ENCODE measurements at regions not wholly inside any gene's neighbourhood (a gene's known extent, or its start where the extent isn't known, plus 50 kb on each side); places are given as distances from the start of the nearest gene placed in this dataset.

- Histone ChIP-seq H3K4me1 (replicated peaks in 1 of 2) (no peaks in the 10 kb centered on the region), H3K9me3 (replicated peaks in 1 of 3) (no peaks in the 10 kb centered on the region), H3K4me3 (no peak overlapping the region), H3K36me3 (replicated peaks in 1 of 2) (no peaks in the 10 kb centered on the region), H3K27me3 (no peaks in the 10 kb centered on the region), H3K27ac (no peak overlapping the region)
- TF ChIP-seq POLR2A (IDR thresholded peaks at IDR 0.05) = no peak
- DNase-seq = no peak
- intact Hi-C loops (cut with DNase I) = no loop called here
- WGBS, 4 donors = 81 to 86% (median 83%) methylated on average over 13 of the region's 13 CpGs
Observed at GRCh38 chr20:53718142-53719021, 124.7 kb upstream of the ZNF217 start.

GRCh38 chr20:53716395-53716794, 122.8 kb upstream of the ZNF217 start:
- TF ChIP-seq POLR2A (IDR thresholded peaks at IDR 0.05) (no peak), CTCF (IDR thresholded peaks at IDR 0.05) (no peak)
- Histone ChIP-seq H3K36me3 (replicated peaks in 1 of 2) (no peaks in the 10 kb centered on the region), H3K27ac (no peak overlapping the region), H3K4me3 (no peak overlapping the region), H3K27me3 (no peaks in the 10 kb centered on the region), H3K9me3 (replicated peaks in 1 of 3) (no peaks in the 10 kb centered on the region), H3K4me1 (replicated peaks in 1 of 2) (no peaks in the 10 kb centered on the region)
- intact Hi-C loops (cut with DNase I) = no loop called here
- 77 to 89% (median 85%) methylated on average over 6 of the region's 6 CpGs for WGBS, 4 donors
- no peak for DNase-seq

DNA sequence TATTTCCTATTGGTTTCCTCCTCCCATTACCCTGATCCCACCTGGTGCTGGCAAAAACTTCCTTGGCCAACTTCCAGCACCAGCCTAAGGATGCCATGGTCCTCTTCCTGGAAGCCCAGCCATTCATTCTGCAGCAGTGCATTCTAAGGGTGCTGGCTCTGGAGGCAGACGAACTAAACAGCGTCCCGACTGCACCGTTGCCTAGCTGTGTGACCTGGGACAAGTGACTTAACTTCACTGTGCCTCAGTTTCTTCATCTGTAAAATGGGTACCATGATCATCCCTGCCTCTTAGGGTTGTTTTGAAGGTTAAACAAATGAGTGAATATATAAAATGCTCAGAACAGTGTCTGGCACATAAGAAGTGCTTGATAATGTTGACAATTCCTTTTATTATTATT, 120.9 kb upstream of the ZNF217 start:
- H3K4me1 ChIP-seq (replicated peaks in 1 of 2) = no peaks in the 10 kb centered on the region
- H3K4me3 ChIP-seq = no peak overlapping the region
- DNase-seq = no peak
- no peak for TF ChIP-seq CTCF (IDR thresholded peaks at IDR 0.05)
- TF ChIP-seq POLR2A (IDR thresholded peaks at IDR 0.05) = no peak
- intact Hi-C loops (cut with DNase I) = no loop called here
- no peaks in the 10 kb centered on the region for H3K36me3 ChIP-seq (replicated peaks in 1 of 2)
- no peak overlapping the region for H3K27ac ChIP-seq
- H3K9me3 ChIP-seq (replicated peaks in 1 of 3) = no peaks in the 10 kb centered on the region
- WGBS, 4 donors = 88 to 96% (median 92%) methylated on average over 4 of the region's 4 CpGs
- H3K27me3 ChIP-seq = no peaks in the 10 kb centered on the region

DNA sequence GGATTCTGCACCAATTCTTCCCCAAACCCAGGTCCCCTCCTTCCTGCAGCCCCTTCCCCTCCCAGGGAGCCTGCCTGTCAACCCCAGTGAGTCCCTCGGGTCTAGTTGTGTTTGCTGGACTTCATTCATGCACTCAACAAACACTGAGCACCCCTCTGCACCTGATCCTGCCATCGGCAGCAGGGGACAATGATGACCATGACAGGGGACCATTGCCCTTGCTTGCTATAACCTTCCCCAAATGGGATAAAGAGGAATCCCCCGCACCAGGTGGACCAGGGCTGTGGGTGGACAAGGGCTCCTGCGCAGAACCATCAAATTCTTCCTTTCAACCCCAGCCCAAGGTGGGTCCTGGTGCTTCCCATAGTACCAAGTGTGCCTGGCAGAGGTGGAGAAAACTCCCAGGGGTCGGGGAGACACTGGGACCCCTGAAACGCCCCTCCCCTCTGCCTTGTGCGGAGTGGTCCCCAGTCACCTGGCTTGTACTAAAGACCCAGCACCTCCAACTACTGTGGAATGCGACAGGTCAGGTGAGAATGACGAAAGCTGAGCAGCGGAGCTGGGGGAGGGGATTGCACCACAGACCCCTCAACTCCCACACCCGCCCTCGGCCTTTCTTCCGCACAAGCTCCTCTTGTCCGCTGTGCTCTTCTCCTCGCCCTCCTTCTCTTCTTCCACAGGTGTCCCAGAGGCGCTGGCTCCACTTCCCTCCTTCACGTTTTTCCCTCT, 119.9 kb upstream of the ZNF217 start:
- Histone ChIP-seq H3K4me1 (replicated peaks in 1 of 2) (no peaks in the 10 kb centered on the region), H3K4me3 (no peak overlapping the region), H3K36me3 (replicated peaks in 1 of 2) (no peaks in the 10 kb centered on the region), H3K9me3 (replicated peaks in 1 of 3) (no peaks in the 10 kb centered on the region), H3K27ac (no peak overlapping the region), H3K27me3 (no peaks in the 10 kb centered on the region)
- WGBS, 4 donors = 80 to 82% (median 81%) methylated on average over 16 to 17 of the region's 17 CpGs
- intact Hi-C loops (cut with DNase I) = no loop called here
- no peak for DNase-seq
- TF ChIP-seq CTCF (IDR thresholded peaks at IDR 0.05) (no peak), POLR2A (IDR thresholded peaks at IDR 0.05) (no peak)

All from adrenal gland (tissue), 9 donors.